Transverse colon (tissue), 4 donors: ENCODE measurements at regions not wholly inside any gene's neighbourhood (a gene's known extent, or its start where the extent isn't known, plus 50 kb on each side); places are given as distances from the start of the nearest gene placed in this dataset.
A peak's percentile ranks its signal among the peaks of the same experiment; 100 is the strongest.

Source experiments
- DNase-seq: peaks from one replicate; pipeline ENCODE4 v3.0.0-alpha.2; 2019
- H3K27ac ChIP-seq, 4 donors: fragments of 200-600 bp; sonication (generic); 2 replicates each; pipeline ENCODE4 v1.5.1; 2016 to 2018; ENCODE audit warnings: inconsistent platforms in 4 of 4
- H3K27me3 ChIP-seq: fragments of 200-600 bp; sonication (generic); 2 replicates; pipeline ENCODE4 v1.5.1; 2017; ENCODE audit warnings: inconsistent platforms
- H3K36me3 ChIP-seq, 4 donors: fragments of 200-600 bp; sonication (generic); 2 replicates each; pipeline ENCODE4 v1.5.1; 2017 to 2019; ENCODE audit warnings: inconsistent platforms in 4 of 4
- H3K4me1 ChIP-seq, 4 donors: fragments of 200-600 bp; sonication (generic); 2 replicates each; pipeline ENCODE4 v1.5.1; 2017 to 2020; ENCODE audit warnings: inconsistent platforms in 4 of 4
- H3K4me3 ChIP-seq, 4 donors: fragments of 200-600 bp; sonication (generic); 1 replicate in 1 of 4; 2 replicates in 3 of 4; pipeline versions ENCODE4 v1.5.1 to v1.6.1; 2017 to 2019; ENCODE audit warnings: inconsistent platforms in 4 of 4
- H3K9me3 ChIP-seq, 2 donors: fragments of 200-600 bp; sonication (generic); 2 replicates each; pipeline ENCODE4 v1.5.1; 2017 to 2019; ENCODE audit warnings: inconsistent platforms in 2 of 2
- EP300 ChIP-seq: sonication (generic); formaldehyde crosslinking; IDR thresholded peaks from one replicate; pipeline ENCODE4 v1.6.1; 2017; ENCODE audit warnings: antibody characterized with exemption, low read depth
- POLR2A ChIP-seq: fragments of 450-650 bp; IDR thresholded peaks from one replicate; pipeline ENCODE4 v1.6.1; 2016; ENCODE audit warnings: antibody characterized with exemption, mild to moderate bottlenecking, moderate library complexity
- POLR2AphosphoS5 ChIP-seq, 3 donors: sonication (generic); formaldehyde crosslinking; IDR thresholded peaks; one replicate each; pipeline ENCODE4 v1.6.1; 2016; ENCODE audit warnings: antibody characterized with exemption in 3 of 3
- WGBS, 2 donors: methylation state at CpG; one replicate each; pipeline ENCODE4 v1.1.5; 2018; ENCODE audit warnings: low coverage in 1 of 2; 5-methylcytosine and 5-hydroxymethylcytosine counted together
- in situ Hi-C, 4 donors: fragments of 200-750 bp; cut with MboI; loops; one replicate each; pipeline versions ENCODE4 v1.15.0 to v1.15.1; 2017; ENCODE audit warnings: low sequenced_read_pairs in 3 of 4, low pct_ligation_motif_present in 1 of 4, low pct_unique_long_range_greater_than_20kb in 1 of 4
- intact Hi-C: fragments of 100-400 bp; cut with DNase I; formaldehyde crosslinking; loops from one replicate; pipeline ENCODE4 v1.15.1; 2023; ENCODE audit warnings: low total_unique reads
- TF ChIP-seq, protein P1 (sequence below), 5 experiments: fragments of 200-600 bp in 3 of 5; fragments of 450-650 bp in 2 of 5; sonication (generic) in 3 of 5; IDR thresholded peaks; 1 replicate in 2 of 5; 2 replicates in 3 of 5; pipeline ENCODE4 v1.5.1; 2016 to 2017; ENCODE audit warnings: antibody characterized with exemption in 5 of 5, inconsistent platforms in 3 of 5, mild to moderate bottlenecking in 2 of 5, moderate library complexity in 1 of 5

DNA sequence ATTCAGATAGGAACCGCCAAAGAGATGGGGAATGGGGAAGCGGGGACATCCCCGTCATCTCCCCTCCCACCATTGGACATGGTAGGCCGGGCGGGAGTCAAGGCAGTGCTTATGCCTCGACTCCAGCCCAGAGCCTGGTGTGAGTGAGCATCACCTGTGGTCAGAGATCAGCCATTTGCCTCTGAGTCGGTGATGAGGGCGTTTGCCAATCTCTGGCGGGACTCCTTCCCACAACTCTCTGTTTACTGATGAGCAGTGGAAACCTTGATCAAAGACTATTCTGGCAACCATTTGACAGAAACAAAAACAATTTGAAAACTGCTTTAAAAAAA lies 63.9 kb upstream of the HES1 start:
- in situ Hi-C loops (no loop called here), intact Hi-C loops (loop anchor here (5.0 kb wide), 1 partner anchor 195 kb away; no protein-coding TSS in a partner anchor)
- H3K27me3 ChIP-seq: no peaks in the 10 kb centered on the region
- H3K4me1 ChIP-seq: peaks cover 12 to 42% (median 26%) of the 10 kb centered on the region in 4 donors
- no peak overlapping the region for H3K4me3 ChIP-seq
- no peaks in the 10 kb centered on the region for H3K36me3 ChIP-seq
- peak overlapping the region in 3 of 4 donors; percentile 69 to 78 (median 73) for H3K27ac ChIP-seq
- no peaks in the 10 kb centered on the region for H3K9me3 ChIP-seq
- no peak for TF ChIP-seq EP300
- no peak for TF ChIP-seq POLR2AphosphoS5 (IDR thresholded peaks at IDR 0.05)
- TF ChIP-seq, protein P1, sequence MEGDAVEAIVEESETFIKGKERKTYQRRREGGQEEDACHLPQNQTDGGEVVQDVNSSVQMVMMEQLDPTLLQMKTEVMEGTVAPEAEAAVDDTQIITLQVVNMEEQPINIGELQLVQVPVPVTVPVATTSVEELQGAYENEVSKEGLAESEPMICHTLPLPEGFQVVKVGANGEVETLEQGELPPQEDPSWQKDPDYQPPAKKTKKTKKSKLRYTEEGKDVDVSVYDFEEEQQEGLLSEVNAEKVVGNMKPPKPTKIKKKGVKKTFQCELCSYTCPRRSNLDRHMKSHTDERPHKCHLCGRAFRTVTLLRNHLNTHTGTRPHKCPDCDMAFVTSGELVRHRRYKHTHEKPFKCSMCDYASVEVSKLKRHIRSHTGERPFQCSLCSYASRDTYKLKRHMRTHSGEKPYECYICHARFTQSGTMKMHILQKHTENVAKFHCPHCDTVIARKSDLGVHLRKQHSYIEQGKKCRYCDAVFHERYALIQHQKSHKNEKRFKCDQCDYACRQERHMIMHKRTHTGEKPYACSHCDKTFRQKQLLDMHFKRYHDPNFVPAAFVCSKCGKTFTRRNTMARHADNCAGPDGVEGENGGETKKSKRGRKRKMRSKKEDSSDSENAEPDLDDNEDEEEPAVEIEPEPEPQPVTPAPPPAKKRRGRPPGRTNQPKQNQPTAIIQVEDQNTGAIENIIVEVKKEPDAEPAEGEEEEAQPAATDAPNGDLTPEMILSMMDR (IDR thresholded peaks at IDR 0.05): no peak
- TF ChIP-seq POLR2A: no peak
- no peak for DNase-seq
- WGBS, 2 donors: 76% methylated on average over 9 of the region's 9 CpGs; no CpG with 5 or more reads in 1 of the 2 donors

GRCh38 chr3:194072691-194073279 lies 63.2 kb upstream of the HES1 start:
- Histone ChIP-seq H3K9me3 (no peaks in the 10 kb centered on the region), H3K27ac (peak overlapping the region in 1 of 4 donors; percentile 69), H3K4me1 (peaks cover 12 to 42% (median 27%) of the 10 kb centered on the region in 4 donors), H3K27me3 (no peaks in the 10 kb centered on the region), H3K4me3 (no peak overlapping the region), H3K36me3 (no peaks in the 10 kb centered on the region)
- TF ChIP-seq POLR2AphosphoS5 (IDR thresholded peaks at IDR 0.05) (peak in 1 of 3 donors; percentile 32), EP300 (no peak), POLR2A (no peak)
- DNase-seq: no peak
- in situ Hi-C loops: no loop called here
- WGBS, 2 donors: 76% methylated on average over 4 of the region's 4 CpGs; no CpG with 5 or more reads in 1 of the 2 donors
- intact Hi-C loops: loop anchor here (5.0 kb wide), 1 partner anchor 195 kb away; no protein-coding TSS in a partner anchor

DNA sequence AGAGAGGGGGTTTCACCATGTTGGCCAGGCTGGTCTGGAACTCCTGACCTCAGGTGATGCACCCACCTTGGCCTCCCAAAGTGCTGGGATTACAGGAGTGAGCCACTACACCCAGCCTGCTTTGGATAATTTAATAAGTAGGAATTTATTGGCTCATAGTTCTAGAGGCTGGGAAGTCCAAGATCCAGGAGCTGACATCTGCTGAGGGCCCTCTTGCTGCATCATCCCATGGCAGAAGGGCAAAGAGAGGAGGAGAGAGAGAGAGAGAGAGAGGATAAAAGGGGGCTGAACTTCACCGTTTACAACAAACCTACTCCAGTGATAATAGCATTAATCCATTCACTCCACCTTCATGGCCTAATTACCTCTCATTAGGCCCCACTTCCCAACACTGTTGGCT lies 62.0 kb upstream of the HES1 start:
- Histone ChIP-seq H3K4me1 (peaks cover 12 to 42% (median 27%) of the 10 kb centered on the region in 4 donors), H3K27me3 (no peaks in the 10 kb centered on the region), H3K9me3 (no peaks in the 10 kb centered on the region), H3K36me3 (no peaks in the 10 kb centered on the region), H3K4me3 (no peak overlapping the region), H3K27ac (no peak overlapping the region)
- TF ChIP-seq, protein P1 (IDR thresholded peaks at IDR 0.05): no peak
- TF ChIP-seq POLR2A (no peak), POLR2AphosphoS5 (IDR thresholded peaks at IDR 0.05) (no peak), EP300 (no peak)
- no peak for DNase-seq
- 100% methylated on average over 1 of the region's 1 CpG for WGBS, 2 donors
- in situ Hi-C loops (no loop called here), intact Hi-C loops (loop anchor here (5.0 kb wide), 1 partner anchor 193 kb away; no protein-coding TSS in a partner anchor)

DNA sequence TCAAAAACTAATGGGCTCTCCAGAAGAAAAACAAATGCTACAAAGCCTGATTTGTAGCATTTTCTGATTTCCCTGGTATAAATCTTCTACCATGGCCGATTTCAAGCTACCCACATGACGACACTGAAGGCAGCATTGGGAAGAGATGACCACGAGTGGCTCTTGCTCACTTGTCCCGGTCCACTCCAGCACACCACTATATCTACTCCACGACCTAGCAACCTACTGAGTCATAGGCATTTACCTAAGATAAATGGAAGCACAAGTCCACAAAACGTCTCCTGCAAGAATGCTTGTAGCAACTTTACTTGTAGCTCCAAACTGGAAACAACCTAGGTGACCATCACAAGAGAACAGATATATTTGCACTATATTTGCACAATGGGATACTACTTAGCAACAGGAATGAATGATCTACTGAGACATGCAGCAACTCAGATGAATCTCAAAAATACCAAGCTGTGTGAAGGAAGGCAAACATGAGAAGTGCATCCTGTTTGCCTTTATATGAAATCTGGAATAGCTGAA lies 60.8 kb upstream of the HES1 start:
- no peak for DNase-seq
- WGBS, 2 donors: 78 to 81% methylated on average over 4 to 6 of the region's 6 CpGs
- H3K27me3 ChIP-seq: no peaks in the 10 kb centered on the region
- H3K27ac ChIP-seq: no peak overlapping the region
- H3K4me1 ChIP-seq: peaks cover 9 to 46% (median 26%) of the 10 kb centered on the region in 4 donors
- H3K4me3 ChIP-seq: no peak overlapping the region
- H3K36me3 ChIP-seq: no peaks in the 10 kb centered on the region
- intact Hi-C loops: no loop called here
- TF ChIP-seq POLR2AphosphoS5 (IDR thresholded peaks at IDR 0.05) (no peak), POLR2A (no peak), EP300 (no peak)
- TF ChIP-seq, protein P1 (IDR thresholded peaks at IDR 0.05): no peak
- in situ Hi-C loops: no loop called here
- no peaks in the 10 kb centered on the region for H3K9me3 ChIP-seq
